SK-N-SH treated with all-trans-retinoic acid at 6 μM for 48 hours (cell line): ENCODE measurements at regions not wholly inside any gene's neighbourhood (a gene's known extent, or its start where the extent isn't known, plus 50 kb on each side); places are given as distances from the start of the nearest gene placed in this dataset.

Source experiments
- ARNTL ChIP-seq: fragments of 450-650 bp; formaldehyde crosslinking; IDR thresholded peaks from 2 replicates; pipeline ENCODE4 v1.5.0; 2020; ENCODE audit warnings: low read depth, mild to moderate bottlenecking, moderate library complexity, borderline replicate concordance
- BACH2 ChIP-seq: fragments of 250-450 bp; sonication (Bioruptor Pico); IDR thresholded peaks from 2 replicates; pipeline ENCODE4 v1.9.0; 2021; ENCODE audit warnings: mild to moderate bottlenecking, borderline replicate concordance
- CREB5 ChIP-seq: fragments of 250-450 bp; sonication (Bioruptor Pico); IDR thresholded peaks from 2 replicates; pipeline ENCODE4 v1.5.1; 2020; ENCODE audit warnings: low read depth, mild to moderate bottlenecking, moderate library complexity
- GLIS3 ChIP-seq: fragments of 250-450 bp; sonication (Bioruptor Pico); IDR thresholded peaks from 2 replicates; pipeline ENCODE4 v1.5.0; 2020; ENCODE audit warnings: mild to moderate bottlenecking, moderate library complexity
- PATZ1 ChIP-seq: fragments of 250-450 bp; sonication (Bioruptor Pico); IDR thresholded peaks from 2 replicates; pipeline ENCODE4 v1.8.0; 2020; ENCODE audit warnings: mild to moderate bottlenecking, moderate library complexity, borderline replicate concordance
- RARB ChIP-seq: fragments of 250-450 bp; sonication (Bioruptor Pico); IDR thresholded peaks from 2 replicates; pipeline ENCODE4 v1.8.0; 2021; ENCODE audit warnings: mild to moderate bottlenecking, moderate library complexity
- TCF4 ChIP-seq: fragments of 250-450 bp; sonication (Bioruptor Pico); IDR thresholded peaks from 2 replicates; pipeline ENCODE4 v1.8.0; 2021; ENCODE audit warnings: mild to moderate bottlenecking, moderate library complexity, borderline replicate concordance
- TSHZ2 ChIP-seq: fragments of 250-450 bp; sonication (Bioruptor Pico); IDR thresholded peaks from 2 replicates; pipeline ENCODE4 v1.5.0; 2020; ENCODE audit warnings: mild to moderate bottlenecking, moderate library complexity
- ZC3H10 ChIP-seq: fragments of 250-450 bp; sonication (Bioruptor Pico); IDR thresholded peaks from 2 replicates; pipeline ENCODE4 v1.5.1; 2021; ENCODE audit warnings: mild to moderate bottlenecking, moderate library complexity
- ZFP3 ChIP-seq: fragments of 250-450 bp; sonication (Bioruptor Pico); IDR thresholded peaks from 2 replicates; pipeline ENCODE4 v1.5.0; 2020; ENCODE audit warnings: mild to moderate bottlenecking, moderate library complexity
- ZFP30 ChIP-seq: fragments of 450-650 bp; formaldehyde crosslinking; IDR thresholded peaks from 2 replicates; pipeline ENCODE4 v1.5.0; 2022; ENCODE audit warnings: mild to moderate bottlenecking, moderate library complexity
- ZNF565 ChIP-seq: fragments of 450-650 bp; formaldehyde crosslinking; conservative IDR thresholded peaks from 2 replicates; pipeline ENCODE4 v1.5.0; 2020; ENCODE audit warnings: low read depth, mild to moderate bottlenecking, moderate library complexity
- ZNF70 ChIP-seq: fragments of 450-650 bp; formaldehyde crosslinking; IDR thresholded peaks from 2 replicates; pipeline ENCODE4 v1.5.0; 2020; ENCODE audit warnings: mild to moderate bottlenecking, moderate library complexity

GRCh38 chr1:209230314-209230713 lies 353.2 kb upstream of the CAMK1G start:
- TF ChIP-seq ZFP3 (CRISPR knock-in tag) = no peak
- TF ChIP-seq CREB5 (CRISPR knock-in tag) = no peak
- no peak for TF ChIP-seq ZFP30 (CRISPR knock-in tag)
- no peak for TF ChIP-seq RARB (CRISPR knock-in tag)
- TF ChIP-seq BACH2 (CRISPR knock-in tag) = no peak
- TF ChIP-seq ZC3H10 (CRISPR knock-in tag) = no peak
- no peak for TF ChIP-seq ZNF70 (CRISPR knock-in tag)
- no peak for TF ChIP-seq TSHZ2
- TF ChIP-seq TCF4 (CRISPR knock-in tag) = no peak
- TF ChIP-seq ZNF565 (CRISPR knock-in tag) = no peak
- TF ChIP-seq PATZ1 (CRISPR knock-in tag) = no peak
- no peak for TF ChIP-seq ARNTL (CRISPR knock-in tag)
- TF ChIP-seq GLIS3 (CRISPR knock-in tag) = no peak
